GM23338 (cell line): ENCODE measurements at regions not wholly inside any gene's neighbourhood (a gene's known extent, or its start where the extent isn't known, plus 50 kb on each side); places are given as distances from the start of the nearest gene placed in this dataset.

Experiments
- ATAC-seq: fragments of 200-7000 bp; cut with Tn5 transposase; 3 replicates; pipeline ENCODE4 v1.9.1; 2020
- DNase-seq: peaks from one replicate; pipeline ENCODE4 v3.0.0-alpha.2; 2015; ENCODE audit warnings: low spot score
- H2AFZ ChIP-seq: fragments of 200-600 bp; sonication (generic); 2 replicates; pipeline ENCODE4 v1.8.0; 2016; ENCODE audit warnings: antibody characterized with exemption, mild to moderate bottlenecking, moderate library complexity
- H3F3A ChIP-seq: fragments of 200-600 bp; sonication (generic); replicated peaks from 2 replicates; pipeline ENCODE4 v1.8.0; 2017; ENCODE audit warnings: antibody characterized with exemption, mixed run types, low read depth
- H3K27ac ChIP-seq: fragments of 200-600 bp; sonication (generic); 2 replicates; pipeline ENCODE4 v1.6.1; 2016; ENCODE audit warnings: low read depth
- H3K27me3 ChIP-seq: fragments of 200-600 bp; sonication (generic); 2 replicates; pipeline ENCODE4 v1.8.0; 2016; ENCODE audit warnings: mild to moderate bottlenecking, mixed run types, moderate library complexity; ENCODE audit not compliant: insufficient read depth
- H3K36me3 ChIP-seq: fragments of 200-600 bp; sonication (generic); 2 replicates; pipeline ENCODE4 v1.8.0; 2016; ENCODE audit warnings: mild to moderate bottlenecking; ENCODE audit not compliant: insufficient read depth
- H3K4me1 ChIP-seq: fragments of 200-600 bp; sonication (generic); 2 replicates; pipeline ENCODE4 v1.8.0; 2016; ENCODE audit warnings: mild to moderate bottlenecking, moderate library complexity; ENCODE audit not compliant: insufficient read depth
- H3K4me2 ChIP-seq: fragments of 200-600 bp; sonication (generic); 2 replicates; pipeline ENCODE4 v1.7.1; 2017; ENCODE audit warnings: mixed run types
- H3K4me3 ChIP-seq: fragments of 200-600 bp; sonication (generic); 2 replicates; pipeline ENCODE4 v1.6.1; 2016; ENCODE audit warnings: mixed run types
- H3K79me2 ChIP-seq: fragments of 200-600 bp; sonication (generic); replicated peaks from 2 replicates; pipeline ENCODE4 v1.8.0; 2017; ENCODE audit warnings: mild to moderate bottlenecking; ENCODE audit not compliant: insufficient read depth
- H3K9me2 ChIP-seq: fragments of 200-600 bp; sonication (generic); 2 replicates; pipeline ENCODE4 v1.8.0; 2017; ENCODE audit not compliant: insufficient read depth
- H4K20me1 ChIP-seq: fragments of 200-600 bp; sonication (generic); replicated peaks from 2 replicates; pipeline ENCODE4 v1.8.0; 2017; ENCODE audit warnings: mild to moderate bottlenecking; ENCODE audit not compliant: insufficient read depth
- H3K27ac Mint-ChIP-seq: 2 replicates; pipeline ENCODE4 v1.8.0; 2020; ENCODE audit warnings: inconsistent platforms, mild to moderate bottlenecking, moderate library complexity, mixed read lengths
- H3K27me3 Mint-ChIP-seq: 3 replicates; pipeline ENCODE4 v1.8.0; 2022; ENCODE audit warnings: low read depth, mild to moderate bottlenecking, moderate library complexity, mixed read lengths, inconsistent platforms; ENCODE audit not compliant: insufficient read depth, poor library complexity
- H3K36me3 Mint-ChIP-seq: 3 replicates; pipeline ENCODE4 v1.8.0; 2021; ENCODE audit warnings: low read depth, mild to moderate bottlenecking, inconsistent platforms, moderate library complexity, mixed read lengths
- H3K4me1 Mint-ChIP-seq: 3 replicates; pipeline ENCODE4 v1.8.0; 2020; ENCODE audit warnings: mild to moderate bottlenecking, inconsistent platforms, mixed read lengths
- H3K4me3 Mint-ChIP-seq: 3 replicates; pipeline ENCODE4 v1.8.0; 2021; ENCODE audit warnings: moderate library complexity, mild to moderate bottlenecking, inconsistent platforms, mixed read lengths
- H3K9me3 Mint-ChIP-seq: 3 replicates; pipeline ENCODE4 v1.8.0; 2020; ENCODE audit warnings: moderate library complexity, mild to moderate bottlenecking, inconsistent platforms, mixed read lengths
- CREB1 ChIP-seq: fragments of 250-450 bp; sonication (Bioruptor Pico); IDR thresholded peaks from 2 replicates; pipeline ENCODE4 v1.5.0; 2020; ENCODE audit warnings: low read depth, mild to moderate bottlenecking, moderate library complexity
- EZH2 ChIP-seq: fragments of 200-600 bp; sonication (generic); IDR thresholded peaks from one replicate; pipeline ENCODE4 v1.8.0; 2017; ENCODE audit warnings: antibody characterized with exemption, mild to moderate bottlenecking, low read depth; ENCODE audit not compliant: unreplicated experiment
- JUNB ChIP-seq: IDR thresholded peaks from one replicate; pipeline ENCODE4 v1.6.1; 2016; ENCODE audit warnings: antibody characterized with exemption; ENCODE audit not compliant: unreplicated experiment
- POLR2AphosphoS5 ChIP-seq: IDR thresholded peaks from 2 replicates; pipeline ENCODE4 v1.6.1; 2016; ENCODE audit warnings: antibody characterized with exemption, low read depth
- STAT1 ChIP-seq: IDR thresholded peaks from one replicate; pipeline ENCODE4 v1.6.1; 2016; ENCODE audit warnings: antibody characterized with exemption; ENCODE audit not compliant: unreplicated experiment
- ZNF114 ChIP-seq: fragments of 250-450 bp; sonication (Bioruptor Pico); IDR thresholded peaks from 2 replicates; pipeline ENCODE4 v1.5.0; 2020; ENCODE audit warnings: mild to moderate bottlenecking, moderate library complexity
- ZNF331 ChIP-seq: fragments of 250-450 bp; sonication (Bioruptor Pico); IDR thresholded peaks from 2 replicates; pipeline ENCODE4 v1.5.0; 2020; ENCODE audit warnings: low read depth, mild to moderate bottlenecking, moderate library complexity
- TF ChIP-seq, protein P1 (sequence below), 2 experiments: fragments of 200-600 bp in 1 of 2; sonication (generic) in 1 of 2; conservative IDR thresholded peaks; 2 replicates each; pipeline versions ENCODE4 v1.5.1 to v1.6.1; 2016 to 2017; ENCODE audit warnings: antibody characterized with exemption in 2 of 2, low read depth in 2 of 2, mild to moderate bottlenecking in 2 of 2, moderate library complexity in 1 of 2
- TF ChIP-seq, protein P2 (sequence below): IDR thresholded peaks from 2 replicates; pipeline ENCODE4 v1.6.1; 2016; ENCODE audit warnings: antibody characterized with exemption
- TF ChIP-seq, protein P3 (sequence below): fragments of 250-450 bp; sonication (Bioruptor Pico); IDR thresholded peaks from 2 replicates; pipeline ENCODE4 v1.5.0; 2020; ENCODE audit warnings: mild to moderate bottlenecking, moderate library complexity

DNA sequence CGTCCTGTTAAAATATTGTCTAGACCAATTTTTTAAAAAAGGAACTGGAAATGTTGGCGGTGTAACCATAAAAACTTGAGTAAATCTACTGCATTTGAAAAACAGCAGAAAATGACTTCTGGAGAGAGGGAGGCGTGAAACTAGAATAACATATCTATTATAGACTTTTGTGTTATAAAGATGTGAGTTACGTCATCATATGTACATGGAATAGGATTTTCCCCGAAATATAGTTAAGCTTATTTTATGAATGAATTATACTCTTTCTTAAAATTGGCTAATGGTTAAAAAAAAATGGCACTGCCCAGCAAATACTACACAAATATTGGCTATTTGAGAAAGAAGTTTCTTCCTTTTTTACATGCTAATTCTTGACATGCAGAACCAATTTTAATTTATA lies 147.1 kb upstream of the TEX13C start (continued):
- TF ChIP-seq, protein P1, sequence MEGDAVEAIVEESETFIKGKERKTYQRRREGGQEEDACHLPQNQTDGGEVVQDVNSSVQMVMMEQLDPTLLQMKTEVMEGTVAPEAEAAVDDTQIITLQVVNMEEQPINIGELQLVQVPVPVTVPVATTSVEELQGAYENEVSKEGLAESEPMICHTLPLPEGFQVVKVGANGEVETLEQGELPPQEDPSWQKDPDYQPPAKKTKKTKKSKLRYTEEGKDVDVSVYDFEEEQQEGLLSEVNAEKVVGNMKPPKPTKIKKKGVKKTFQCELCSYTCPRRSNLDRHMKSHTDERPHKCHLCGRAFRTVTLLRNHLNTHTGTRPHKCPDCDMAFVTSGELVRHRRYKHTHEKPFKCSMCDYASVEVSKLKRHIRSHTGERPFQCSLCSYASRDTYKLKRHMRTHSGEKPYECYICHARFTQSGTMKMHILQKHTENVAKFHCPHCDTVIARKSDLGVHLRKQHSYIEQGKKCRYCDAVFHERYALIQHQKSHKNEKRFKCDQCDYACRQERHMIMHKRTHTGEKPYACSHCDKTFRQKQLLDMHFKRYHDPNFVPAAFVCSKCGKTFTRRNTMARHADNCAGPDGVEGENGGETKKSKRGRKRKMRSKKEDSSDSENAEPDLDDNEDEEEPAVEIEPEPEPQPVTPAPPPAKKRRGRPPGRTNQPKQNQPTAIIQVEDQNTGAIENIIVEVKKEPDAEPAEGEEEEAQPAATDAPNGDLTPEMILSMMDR (conservative IDR thresholded peaks at IDR 0.05; ENCODE audit: low read depth in 2 of 2), result no peak
- TF ChIP-seq ZNF114 (no peak), EZH2 (no peak), POLR2AphosphoS5 (no peak), STAT1 (no peak)
- TF ChIP-seq, protein P2, sequence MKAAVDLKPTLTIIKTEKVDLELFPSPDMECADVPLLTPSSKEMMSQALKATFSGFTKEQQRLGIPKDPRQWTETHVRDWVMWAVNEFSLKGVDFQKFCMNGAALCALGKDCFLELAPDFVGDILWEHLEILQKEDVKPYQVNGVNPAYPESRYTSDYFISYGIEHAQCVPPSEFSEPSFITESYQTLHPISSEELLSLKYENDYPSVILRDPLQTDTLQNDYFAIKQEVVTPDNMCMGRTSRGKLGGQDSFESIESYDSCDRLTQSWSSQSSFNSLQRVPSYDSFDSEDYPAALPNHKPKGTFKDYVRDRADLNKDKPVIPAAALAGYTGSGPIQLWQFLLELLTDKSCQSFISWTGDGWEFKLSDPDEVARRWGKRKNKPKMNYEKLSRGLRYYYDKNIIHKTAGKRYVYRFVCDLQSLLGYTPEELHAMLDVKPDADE, result no peak

DNA sequence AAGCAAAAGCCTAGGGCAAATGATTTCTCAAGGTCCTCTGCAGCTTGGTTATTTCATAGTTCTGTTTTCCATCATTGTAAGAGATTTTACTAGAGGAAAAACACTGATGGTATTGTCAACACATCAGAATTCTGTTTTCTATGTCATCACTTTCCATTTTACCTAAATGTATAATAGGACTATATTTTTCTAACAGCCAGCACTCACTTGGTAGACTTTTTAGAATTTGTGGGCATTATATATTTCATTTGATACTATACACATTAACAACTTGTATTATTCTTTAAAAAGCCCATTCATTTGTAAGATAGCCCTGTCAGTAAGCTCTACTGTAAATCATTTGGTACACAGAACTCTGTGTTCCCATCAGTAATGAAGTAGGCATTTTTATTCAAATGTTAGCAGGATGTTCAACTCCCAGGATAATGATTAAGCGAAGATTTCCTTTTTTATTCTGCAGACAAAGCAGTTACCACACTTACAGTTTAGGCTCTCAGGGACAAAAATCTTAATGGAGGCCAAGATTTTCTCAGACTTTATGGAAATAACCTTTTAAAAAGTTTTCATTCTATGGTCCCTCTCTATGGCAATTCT lies 143.6 kb upstream of the TEX13C start:
- Mint-ChIP-seq H3K36me3 (no peaks in the 10 kb centered on the region), H3K27ac (peak overlapping the region; percentile 80), H3K9me3 (no peaks in the 10 kb centered on the region), H3K27me3 (peaks cover 2% of the 10 kb centered on the region), H3K4me3 (no peak overlapping the region), H3K4me1 (peaks cover 17% of the 10 kb centered on the region; the same call in 2 of the 3 replicates)
- Histone ChIP-seq H3K79me2 (no peaks in the 10 kb centered on the region), H3K9me2 (no peaks in the 10 kb centered on the region), H3K4me1 (peaks cover 24% of the 10 kb centered on the region), H3F3A (no peaks in the 10 kb centered on the region), H2AFZ (no peak overlapping the region), H3K36me3 (no peaks in the 10 kb centered on the region), H3K27ac (no peak overlapping the region), H3K4me3 (no peak overlapping the region), H3K4me2 (peak overlapping the region; percentile 46; the same call in 1 of the 2 replicates), H3K27me3 (no peaks in the 10 kb centered on the region), H4K20me1 (no peaks in the 10 kb centered on the region)
- ATAC-seq (no peak), DNase-seq (no peak)
- no peak for TF ChIP-seq POLR2AphosphoS5
- no peak for TF ChIP-seq EZH2
- TF ChIP-seq JUNB, result no peak
- TF ChIP-seq, protein P2, result no peak
- TF ChIP-seq, protein P3, sequence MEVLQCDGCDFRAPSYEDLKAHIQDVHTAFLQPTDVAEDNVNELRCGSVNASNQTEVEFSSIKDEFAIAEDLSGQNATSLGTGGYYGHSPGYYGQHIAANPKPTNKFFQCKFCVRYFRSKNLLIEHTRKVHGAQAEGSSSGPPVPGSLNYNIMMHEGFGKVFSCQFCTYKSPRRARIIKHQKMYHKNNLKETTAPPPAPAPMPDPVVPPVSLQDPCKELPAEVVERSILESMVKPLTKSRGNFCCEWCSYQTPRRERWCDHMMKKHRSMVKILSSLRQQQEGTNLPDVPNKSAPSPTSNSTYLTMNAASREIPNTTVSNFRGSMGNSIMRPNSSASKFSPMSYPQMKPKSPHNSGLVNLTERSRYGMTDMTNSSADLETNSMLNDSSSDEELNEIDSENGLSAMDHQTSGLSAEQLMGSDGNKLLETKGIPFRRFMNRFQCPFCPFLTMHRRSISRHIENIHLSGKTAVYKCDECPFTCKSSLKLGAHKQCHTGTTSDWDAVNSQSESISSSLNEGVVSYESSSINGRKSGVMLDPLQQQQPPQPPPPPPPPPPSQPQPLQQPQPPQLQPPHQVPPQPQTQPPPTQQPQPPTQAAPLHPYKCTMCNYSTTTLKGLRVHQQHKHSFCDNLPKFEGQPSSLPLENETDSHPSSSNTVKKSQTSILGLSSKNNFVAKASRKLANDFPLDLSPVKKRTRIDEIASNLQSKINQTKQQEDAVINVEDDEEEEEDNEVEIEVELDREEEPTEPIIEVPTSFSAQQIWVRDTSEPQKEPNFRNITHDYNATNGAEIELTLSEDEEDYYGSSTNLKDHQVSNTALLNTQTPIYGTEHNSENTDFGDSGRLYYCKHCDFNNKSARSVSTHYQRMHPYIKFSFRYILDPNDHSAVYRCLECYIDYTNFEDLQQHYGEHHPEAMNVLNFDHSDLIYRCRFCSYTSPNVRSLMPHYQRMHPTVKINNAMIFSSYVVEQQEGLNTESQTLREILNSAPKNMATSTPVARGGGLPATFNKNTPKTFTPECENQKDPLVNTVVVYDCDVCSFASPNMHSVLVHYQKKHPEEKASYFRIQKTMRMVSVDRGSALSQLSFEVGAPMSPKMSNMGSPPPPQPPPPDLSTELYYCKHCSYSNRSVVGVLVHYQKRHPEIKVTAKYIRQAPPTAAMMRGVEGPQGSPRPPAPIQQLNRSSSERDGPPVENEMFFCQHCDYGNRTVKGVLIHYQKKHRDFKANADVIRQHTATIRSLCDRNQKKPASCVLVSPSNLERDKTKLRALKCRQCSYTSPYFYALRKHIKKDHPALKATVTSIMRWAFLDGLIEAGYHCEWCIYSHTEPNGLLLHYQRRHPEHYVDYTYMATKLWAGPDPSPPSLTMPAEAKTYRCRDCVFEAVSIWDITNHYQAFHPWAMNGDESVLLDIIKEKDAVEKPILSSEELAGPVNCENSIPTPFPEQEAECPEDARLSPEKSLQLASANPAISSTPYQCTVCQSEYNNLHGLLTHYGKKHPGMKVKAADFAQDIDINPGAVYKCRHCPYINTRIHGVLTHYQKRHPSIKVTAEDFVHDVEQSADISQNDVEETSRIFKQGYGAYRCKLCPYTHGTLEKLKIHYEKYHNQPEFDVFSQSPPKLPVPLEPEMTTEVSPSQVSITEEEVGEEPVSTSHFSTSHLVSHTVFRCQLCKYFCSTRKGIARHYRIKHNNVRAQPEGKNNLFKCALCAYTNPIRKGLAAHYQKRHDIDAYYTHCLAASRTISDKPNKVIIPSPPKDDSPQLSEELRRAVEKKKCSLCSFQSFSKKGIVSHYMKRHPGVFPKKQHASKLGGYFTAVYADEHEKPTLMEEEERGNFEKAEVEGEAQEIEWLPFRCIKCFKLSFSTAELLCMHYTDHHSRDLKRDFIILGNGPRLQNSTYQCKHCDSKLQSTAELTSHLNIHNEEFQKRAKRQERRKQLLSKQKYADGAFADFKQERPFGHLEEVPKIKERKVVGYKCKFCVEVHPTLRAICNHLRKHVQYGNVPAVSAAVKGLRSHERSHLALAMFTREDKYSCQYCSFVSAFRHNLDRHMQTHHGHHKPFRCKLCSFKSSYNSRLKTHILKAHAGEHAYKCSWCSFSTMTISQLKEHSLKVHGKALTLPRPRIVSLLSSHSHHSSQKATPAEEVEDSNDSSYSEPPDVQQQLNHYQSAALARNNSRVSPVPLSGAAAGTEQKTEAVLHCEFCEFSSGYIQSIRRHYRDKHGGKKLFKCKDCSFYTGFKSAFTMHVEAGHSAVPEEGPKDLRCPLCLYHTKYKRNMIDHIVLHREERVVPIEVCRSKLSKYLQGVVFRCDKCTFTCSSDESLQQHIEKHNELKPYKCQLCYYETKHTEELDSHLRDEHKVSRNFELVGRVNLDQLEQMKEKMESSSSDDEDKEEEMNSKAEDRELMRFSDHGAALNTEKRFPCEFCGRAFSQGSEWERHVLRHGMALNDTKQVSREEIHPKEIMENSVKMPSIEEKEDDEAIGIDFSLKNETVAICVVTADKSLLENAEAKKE (CRISPR knock-in tag), result no peak
- no peak for TF ChIP-seq ZNF331 (CRISPR knock-in tag)
- TF ChIP-seq STAT1, result no peak
- TF ChIP-seq CREB1 (CRISPR knock-in tag), result no peak
- TF ChIP-seq, protein P1 (conservative IDR thresholded peaks at IDR 0.05; ENCODE audit: low read depth in 2 of 2), result no peak
